Colonic mucosa (tissue), 4 donors: ENCODE measurements at regions not wholly inside any gene's neighbourhood (a gene's known extent, or its start where the extent isn't known, plus 50 kb on each side); places are given as distances from the start of the nearest gene placed in this dataset.

Experiments
- DNase-seq: peaks from one replicate; pipeline ENCODE4 v3.0.0-alpha.2; 2020
- H3K27ac ChIP-seq: fragments of 200-600 bp; one replicate; pipeline ENCODE4 v1.8.0; 2021
- H3K27me3 ChIP-seq: fragments of 200-600 bp; one replicate; pipeline ENCODE4 v1.8.0; 2021
- H3K36me3 ChIP-seq: fragments of 200-600 bp; one replicate; pipeline ENCODE4 v1.8.0; 2021
- H3K4me1 ChIP-seq: fragments of 200-600 bp; one replicate; pipeline ENCODE4 v1.8.0; 2021; ENCODE audit warnings: mild to moderate bottlenecking
- H3K4me3 ChIP-seq: fragments of 200-600 bp; one replicate; pipeline ENCODE4 v1.8.0; 2021
- H3K9ac ChIP-seq, 2 donors: one replicate each; pipeline ENCODE4 v1.7.0; 2013; ENCODE audit warnings: control low read depth in 2 of 2, low read depth in 2 of 2, low read length in 2 of 2
- H3K9me3 ChIP-seq: fragments of 200-600 bp; one replicate; pipeline ENCODE4 v1.8.0; 2021
- intact Hi-C: fragments of 100-400 bp; cut with DNase I; formaldehyde crosslinking; loops from one replicate; pipeline ENCODE4 v1.14.1; 2022
- TF ChIP-seq, protein P1 (sequence below): fragments of 200-600 bp; IDR thresholded peaks from one replicate; pipeline ENCODE4 v1.8.0; 2022; ENCODE audit warnings: antibody characterized with exemption, mild to moderate bottlenecking
- donor health status: healthy.
- donor health status: DM: no; HTN: no; CAD: no.
- donor health status: DM: no; HTN: no; CAD: no.

DNA sequence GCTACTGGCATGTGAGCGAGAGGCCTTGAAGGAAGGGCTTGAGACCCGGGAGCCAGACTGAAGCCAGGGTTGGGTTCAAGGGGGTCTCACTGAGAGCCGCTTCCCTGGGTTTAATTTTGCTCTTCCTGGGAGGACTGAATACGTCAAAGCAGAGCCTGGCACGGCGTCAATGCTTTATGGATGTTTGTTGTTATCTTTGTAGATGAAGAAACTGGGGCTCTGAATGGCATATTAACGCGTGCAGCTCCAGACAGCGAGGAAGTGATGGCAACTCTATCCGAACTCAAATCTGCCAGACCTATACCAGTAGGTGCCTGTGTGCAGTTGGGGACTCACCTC lies 152.8 kb upstream of the PARP11 start:
- Histone ChIP-seq H3K27me3 (no peaks in the 10 kb centered on the region), H3K9ac (no peak overlapping the region), H3K9me3 (no peaks in the 10 kb centered on the region), H3K4me3 (no peak overlapping the region), H3K36me3 (no peaks in the 10 kb centered on the region), H3K27ac (no peak overlapping the region), H3K4me1 (no peaks in the 10 kb centered on the region)
- TF ChIP-seq, protein P1, sequence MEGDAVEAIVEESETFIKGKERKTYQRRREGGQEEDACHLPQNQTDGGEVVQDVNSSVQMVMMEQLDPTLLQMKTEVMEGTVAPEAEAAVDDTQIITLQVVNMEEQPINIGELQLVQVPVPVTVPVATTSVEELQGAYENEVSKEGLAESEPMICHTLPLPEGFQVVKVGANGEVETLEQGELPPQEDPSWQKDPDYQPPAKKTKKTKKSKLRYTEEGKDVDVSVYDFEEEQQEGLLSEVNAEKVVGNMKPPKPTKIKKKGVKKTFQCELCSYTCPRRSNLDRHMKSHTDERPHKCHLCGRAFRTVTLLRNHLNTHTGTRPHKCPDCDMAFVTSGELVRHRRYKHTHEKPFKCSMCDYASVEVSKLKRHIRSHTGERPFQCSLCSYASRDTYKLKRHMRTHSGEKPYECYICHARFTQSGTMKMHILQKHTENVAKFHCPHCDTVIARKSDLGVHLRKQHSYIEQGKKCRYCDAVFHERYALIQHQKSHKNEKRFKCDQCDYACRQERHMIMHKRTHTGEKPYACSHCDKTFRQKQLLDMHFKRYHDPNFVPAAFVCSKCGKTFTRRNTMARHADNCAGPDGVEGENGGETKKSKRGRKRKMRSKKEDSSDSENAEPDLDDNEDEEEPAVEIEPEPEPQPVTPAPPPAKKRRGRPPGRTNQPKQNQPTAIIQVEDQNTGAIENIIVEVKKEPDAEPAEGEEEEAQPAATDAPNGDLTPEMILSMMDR: no peak
- no peak for DNase-seq
- intact Hi-C loops: no loop called here

DNA sequence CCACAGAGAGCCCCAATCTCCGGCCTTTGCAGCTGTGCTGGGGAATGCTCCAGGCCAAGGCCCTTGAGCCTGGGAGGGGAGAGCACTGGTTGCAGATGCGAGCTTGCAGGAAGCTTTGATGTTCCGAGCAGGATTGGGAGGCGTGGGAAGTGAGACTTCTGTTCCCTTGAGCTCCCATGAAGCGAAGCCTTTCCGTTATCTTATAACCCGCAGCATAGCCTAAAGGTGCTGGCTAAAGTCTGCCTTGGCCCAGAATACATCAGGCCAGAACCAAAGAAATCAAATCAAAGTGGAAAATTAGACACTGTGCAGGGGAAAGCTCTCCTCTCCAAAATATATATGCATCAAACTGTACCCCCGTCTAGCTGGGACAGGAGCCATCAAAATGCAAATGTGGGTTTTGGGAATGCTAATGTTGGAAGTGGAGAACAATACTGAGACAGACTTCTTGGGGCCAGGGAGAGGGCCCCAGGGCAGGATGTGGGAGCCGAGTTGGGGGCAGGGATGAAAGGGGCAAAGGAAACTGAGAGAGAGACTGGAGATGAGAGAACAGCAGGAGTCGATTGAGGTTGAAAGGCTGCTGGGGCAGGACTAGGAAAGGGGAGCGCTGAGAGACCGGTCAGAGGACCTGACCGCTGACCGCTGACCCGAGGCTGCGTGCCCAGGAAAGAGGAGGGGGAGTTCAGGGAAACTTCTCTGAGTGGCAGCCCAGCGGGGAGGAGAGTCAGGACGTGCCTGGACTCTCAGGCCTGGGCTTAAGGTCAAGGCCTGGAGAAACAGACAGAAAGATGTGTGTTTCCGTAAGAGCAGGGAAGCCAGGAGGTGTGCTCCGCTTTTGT lies 152.2 kb upstream of the PARP11 start:
- Histone ChIP-seq H3K4me1 (no peaks in the 10 kb centered on the region), H3K27me3 (no peaks in the 10 kb centered on the region), H3K9ac (no peak overlapping the region), H3K4me3 (no peak overlapping the region), H3K27ac (no peak overlapping the region), H3K9me3 (no peaks in the 10 kb centered on the region), H3K36me3 (no peaks in the 10 kb centered on the region)
- TF ChIP-seq, protein P1: no peak
- intact Hi-C loops: no loop called here
- no peak for DNase-seq

DNA sequence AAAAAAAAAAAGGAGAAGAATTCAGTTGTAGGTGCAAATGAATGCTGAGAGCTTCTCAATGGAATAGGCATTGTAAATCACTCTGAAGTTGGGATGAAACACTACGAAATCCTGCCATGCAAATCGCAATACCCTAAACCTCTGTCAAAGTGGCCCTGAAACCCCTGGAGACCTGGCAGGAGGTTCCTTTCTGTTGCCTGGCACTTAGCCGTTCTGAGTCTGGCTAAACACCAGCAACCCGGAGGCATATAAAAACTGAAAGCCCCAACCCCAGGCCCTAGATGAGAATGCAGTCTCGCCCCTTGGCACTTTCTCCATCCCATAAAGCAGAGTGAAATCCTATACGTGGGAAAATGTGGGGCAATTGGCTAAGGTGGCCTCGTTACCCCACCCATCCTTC lies 151.5 kb upstream of the PARP11 start:
- Histone ChIP-seq H3K4me3 (no peak overlapping the region), H3K4me1 (no peaks in the 10 kb centered on the region), H3K36me3 (no peaks in the 10 kb centered on the region), H3K9ac (no peak overlapping the region), H3K9me3 (no peaks in the 10 kb centered on the region), H3K27ac (no peak overlapping the region), H3K27me3 (no peaks in the 10 kb centered on the region)
- intact Hi-C loops: no loop called here
- DNase-seq: no peak
- TF ChIP-seq, protein P1: no peak

DNA sequence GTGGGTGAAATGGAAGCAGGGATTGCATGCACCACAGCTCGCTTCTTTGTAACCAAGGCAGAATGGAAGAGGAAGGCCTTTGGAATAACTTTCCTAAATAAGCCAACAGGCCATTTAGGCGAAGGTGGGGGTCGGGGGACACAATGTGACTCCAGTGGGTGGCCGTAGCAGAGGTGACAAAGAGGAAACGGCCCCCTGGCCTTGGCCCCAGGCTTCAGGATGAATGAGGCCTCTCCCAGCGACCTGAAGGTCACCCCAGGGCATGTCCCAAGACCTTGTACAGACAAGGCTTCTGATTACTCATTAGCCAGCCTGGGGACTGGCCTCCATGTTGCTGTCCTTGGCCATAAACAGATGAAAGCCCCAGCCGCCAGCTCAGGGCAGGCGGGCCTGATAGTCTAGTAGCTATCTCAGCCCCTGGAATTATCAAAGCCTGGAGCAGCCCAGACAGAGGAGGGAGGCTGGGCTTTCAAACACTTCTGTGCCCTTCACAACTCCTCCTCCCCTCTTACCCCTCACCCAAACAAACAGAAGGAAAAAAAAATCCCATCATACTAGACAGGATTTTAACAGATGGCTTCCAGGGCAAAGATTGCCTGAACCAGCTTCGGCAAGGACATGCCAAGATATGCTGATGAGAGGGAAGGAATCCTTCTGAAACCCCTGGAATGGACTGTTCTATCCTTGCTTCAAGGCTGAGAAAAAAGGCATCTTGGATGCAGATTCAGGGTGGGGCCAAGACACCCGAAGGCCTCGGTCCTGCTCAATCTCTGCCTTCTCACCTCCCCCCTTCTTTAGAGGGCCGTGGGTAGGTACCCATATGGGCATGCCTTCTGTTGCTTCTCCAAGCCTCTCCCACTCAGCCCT lies 142.3 kb upstream of the PARP11 start:
- DNase-seq: peak; percentile 61
- no peaks in the 10 kb centered on the region for H3K27me3 ChIP-seq
- no peak overlapping the region for H3K27ac ChIP-seq
- no peak overlapping the region for H3K9ac ChIP-seq
- H3K4me1 ChIP-seq: no peaks in the 10 kb centered on the region
- no peak overlapping the region for H3K4me3 ChIP-seq
- TF ChIP-seq, protein P1: no peak
- no peaks in the 10 kb centered on the region for H3K36me3 ChIP-seq
- intact Hi-C loops: no loop called here
- no peaks in the 10 kb centered on the region for H3K9me3 ChIP-seq

DNA sequence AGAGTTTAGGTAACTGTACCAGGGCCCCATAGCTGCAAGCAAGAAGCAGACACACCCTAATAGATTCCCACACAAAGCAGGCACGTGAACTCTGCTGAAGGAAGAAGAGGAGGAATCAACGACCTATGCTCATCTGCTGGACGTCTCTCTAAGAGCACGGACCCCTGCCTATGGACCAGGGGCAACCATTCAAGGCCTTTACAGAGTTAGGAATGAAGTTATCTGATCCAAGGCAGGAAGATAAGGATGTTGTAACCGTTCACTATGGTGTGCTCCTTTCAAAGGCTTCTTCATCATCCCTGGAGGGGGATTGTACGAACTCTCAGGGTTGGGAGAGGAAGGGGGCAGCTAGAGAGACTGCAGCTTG lies 141.6 kb upstream of the PARP11 start:
- H3K4me3 ChIP-seq: no peak overlapping the region
- no peak for DNase-seq
- intact Hi-C loops: no loop called here
- no peaks in the 10 kb centered on the region for H3K4me1 ChIP-seq
- H3K36me3 ChIP-seq: no peaks in the 10 kb centered on the region
- H3K27me3 ChIP-seq: no peaks in the 10 kb centered on the region
- TF ChIP-seq, protein P1: no peak
- H3K27ac ChIP-seq: no peak overlapping the region
- H3K9ac ChIP-seq: no peak overlapping the region
- no peaks in the 10 kb centered on the region for H3K9me3 ChIP-seq
